SK-N-SH (cell line): ENCODE measurements at regions not wholly inside any gene's neighbourhood (a gene's known extent, or its start where the extent isn't known, plus 50 kb on each side); places are given as distances from the start of the nearest gene placed in this dataset.

ENCODE experiments used
- CTCF ChIA-PET: fragments of 300-600, 350-600 bp; formaldehyde crosslinking; extraction: SDS; loops from one replicate; lab custom pipeline; 2021; lab: Yijun Ruan, JAX
- POLR2A ChIA-PET: fragments of 350-600 bp; sonication (Branson Sonifier 250); formaldehyde crosslinking; extraction: SDS; loops from one replicate; lab custom pipeline; 2020; ENCODE audit warnings: antibody characterized with exemption, inconsistent platforms; lab: Yijun Ruan, JAX
- DNase-seq: peaks from one replicate; pipeline ENCODE4 v3.0.0; 2012
- H2AFZ ChIP-seq: fragments of 200-600 bp; sonication (generic); 2 replicates; pipeline ENCODE4 v1.8.1; 2016; ENCODE audit warnings: antibody characterized with exemption, mild to moderate bottlenecking, low read depth
- H3F3A ChIP-seq: fragments of 200-600 bp; sonication (generic); replicated peaks from 2 replicates; pipeline ENCODE3; 2016; ENCODE audit warnings: antibody characterized with exemption, mild to moderate bottlenecking; ENCODE audit not compliant: insufficient read depth
- H3K27ac ChIP-seq, 2 experiments: fragments of 200-500 bp in 1 of 2; fragments of 200-600 bp in 1 of 2; sonication (Bioruptor generic) in 1 of 2; sonication (generic), shearing (Covaris generic) in 1 of 2; 2 replicates each; pipeline versions ENCODE4 v1.5.1 to v1.6.1; 2014 to 2016; ENCODE audit warnings: low read depth in 2 of 2, inconsistent platforms in 1 of 2, low read length in 1 of 2, mild to moderate bottlenecking in 1 of 2, mixed read lengths in 1 of 2
- H3K27me3 ChIP-seq: fragments of 200-600 bp; sonication (generic), shearing (Covaris generic); 2 replicates; pipeline ENCODE4 v1.6.1; 2016; ENCODE audit warnings: mixed run types; ENCODE audit not compliant: insufficient read depth
- H3K36me3 ChIP-seq, 2 experiments: fragments of 200-500 bp in 1 of 2; fragments of 200-600 bp in 1 of 2; sonication (Bioruptor generic) in 1 of 2; sonication (generic) in 1 of 2; replicated peaks in 1 of 2; 2 replicates each; pipeline versions ENCODE3 to v1.5.1; 2014 to 2016; ENCODE audit warnings: low read length in 1 of 2, mild to moderate bottlenecking in 1 of 2; ENCODE audit not compliant: insufficient read depth in 2 of 2, control insufficient read depth in 1 of 2
- H3K4me1 ChIP-seq, 2 experiments: fragments of 200-500 bp in 1 of 2; fragments of 200-600 bp in 1 of 2; sonication (Bioruptor generic) in 1 of 2; sonication (generic), shearing (Covaris generic) in 1 of 2; 2 replicates each; pipeline versions ENCODE4 v1.5.1 to v1.6.1; 2014 to 2016; ENCODE audit warnings: low read depth in 1 of 2, low read length in 1 of 2, mixed run types in 1 of 2; ENCODE audit not compliant: insufficient read depth in 2 of 2, control insufficient read depth in 1 of 2
- H3K4me2 ChIP-seq: fragments of 200-600 bp; sonication (generic), shearing (Covaris generic); 2 replicates; pipeline ENCODE4 v1.6.1; 2017; ENCODE audit warnings: mixed run types
- H3K4me3 ChIP-seq, 2 experiments: fragments of 200-500 bp in 1 of 2; fragments of 200-600 bp in 1 of 2; sonication (Bioruptor generic) in 1 of 2; sonication (generic), shearing (Covaris generic) in 1 of 2; 2 replicates each; pipeline versions ENCODE4 v1.5.1 to v1.8.1; 2014 to 2016; ENCODE audit warnings: low read depth in 2 of 2, inconsistent platforms in 1 of 2, low read length in 1 of 2, mild to moderate bottlenecking in 1 of 2, mixed read lengths in 1 of 2, moderate library complexity in 1 of 2
- H3K79me2 ChIP-seq: fragments of 200-600 bp; sonication (generic); 2 replicates; pipeline ENCODE4 v1.8.1; 2017; ENCODE audit warnings: mild to moderate bottlenecking; ENCODE audit not compliant: insufficient read depth
- H3K9ac ChIP-seq: fragments of 200-600 bp; sonication (generic); 2 replicates; pipeline ENCODE4 v1.6.1; 2017; ENCODE audit warnings: mixed run types
- H3K9me2 ChIP-seq: fragments of 200-600 bp; sonication (generic); 2 replicates; pipeline ENCODE4 v1.6.1; 2017; ENCODE audit warnings: mixed run types
- H3K9me3 ChIP-seq: fragments of 200-600 bp; sonication (generic); 2 replicates; pipeline ENCODE4 v1.6.1; 2017; ENCODE audit warnings: mixed run types, mild to moderate bottlenecking, moderate library complexity
- H4K20me1 ChIP-seq: fragments of 200-600 bp; sonication (generic); 2 replicates; pipeline ENCODE4 v1.6.1; 2017; ENCODE audit warnings: mild to moderate bottlenecking, mixed run types; ENCODE audit not compliant: insufficient read depth
- CHD2 ChIP-seq: fragments of 150-350 bp; IDR thresholded peaks from 2 replicates; pipeline ENCODE4 v1.6.1; 2018; ENCODE audit warnings: low read length; ENCODE audit not compliant: partially characterized antibody
- ELF1 ChIP-seq: IDR thresholded peaks from 2 replicates; pipeline ENCODE4 v1.4.0; 2012
- EP300 ChIP-seq, 2 experiments: IDR thresholded peaks; 2 replicates each; pipeline versions ENCODE4 v1.4.0 to v1.6.1; 2012; ENCODE audit warnings: borderline replicate concordance in 1 of 2, low read depth in 1 of 2, low read length in 1 of 2
- EZH2phosphoT487 ChIP-seq: fragments of 200-600 bp; sonication (generic); IDR thresholded peaks from 2 replicates; pipeline ENCODE4 v1.6.1; 2017; ENCODE audit warnings: low read depth, mixed run types, mild to moderate bottlenecking, antibody characterized with exemption, moderate library complexity, borderline replicate concordance
- FOSL2 ChIP-seq: IDR thresholded peaks from 2 replicates; pipeline ENCODE4 v1.4.0; 2012; ENCODE audit warnings: low read depth, mild to moderate bottlenecking, moderate library complexity, borderline replicate concordance
- FOXJ3 ChIP-seq: sonication (generic); formaldehyde crosslinking; IDR thresholded peaks from 2 replicates; pipeline ENCODE4 v1.5.1; 2020; ENCODE audit warnings: mild to moderate bottlenecking, missing genetic modification reagents
- NRF1 ChIP-seq: IDR thresholded peaks from 2 replicates; pipeline ENCODE4 v1.6.1; 2012; ENCODE audit warnings: low read depth, mild to moderate bottlenecking, low read length
- RAD21 ChIP-seq: IDR thresholded peaks from 2 replicates; pipeline ENCODE4 v1.6.1; 2012; ENCODE audit warnings: mild to moderate bottlenecking, low read length
- RCOR1 ChIP-seq: fragments of 150-350 bp; IDR thresholded peaks from 2 replicates; pipeline ENCODE4 v1.6.1; 2017; ENCODE audit warnings: antibody characterized with exemption, low read length
- SIN3A ChIP-seq: IDR thresholded peaks from 2 replicates; pipeline ENCODE4 v1.6.1; 2012; ENCODE audit warnings: low read depth, mild to moderate bottlenecking, low read length, moderate library complexity, borderline replicate concordance
- SMC3 ChIP-seq: IDR thresholded peaks from 2 replicates; pipeline ENCODE4 v1.6.1; 2012; ENCODE audit warnings: low read depth, low read length, improper control_type of control experiment
- TAF1 ChIP-seq: IDR thresholded peaks from 2 replicates; pipeline ENCODE4 v1.6.1; 2012; ENCODE audit warnings: low read depth, mild to moderate bottlenecking, low read length, moderate library complexity, borderline replicate concordance
- WGBS: methylation state at CpG from one replicate; pipeline ENCODE4 v1.1.6; 2017; ENCODE audit warnings: low lambda C conversion rate; 5-methylcytosine and 5-hydroxymethylcytosine counted together
- TF ChIP-seq, protein P1 (sequence below): fragments of 150-350 bp; IDR thresholded peaks from 2 replicates; pipeline ENCODE4 v1.6.1; 2017; ENCODE audit warnings: antibody characterized with exemption, low read length, low read depth, borderline replicate concordance
- TF ChIP-seq, protein P2 (sequence below): IDR thresholded peaks from 2 replicates; pipeline ENCODE4 v1.4.0; 2012; ENCODE audit warnings: low read depth, borderline replicate concordance
- TF ChIP-seq, protein P3 (sequence below): IDR thresholded peaks from 2 replicates; pipeline ENCODE4 v1.4.0; 2012; ENCODE audit warnings: low read depth

DNA sequence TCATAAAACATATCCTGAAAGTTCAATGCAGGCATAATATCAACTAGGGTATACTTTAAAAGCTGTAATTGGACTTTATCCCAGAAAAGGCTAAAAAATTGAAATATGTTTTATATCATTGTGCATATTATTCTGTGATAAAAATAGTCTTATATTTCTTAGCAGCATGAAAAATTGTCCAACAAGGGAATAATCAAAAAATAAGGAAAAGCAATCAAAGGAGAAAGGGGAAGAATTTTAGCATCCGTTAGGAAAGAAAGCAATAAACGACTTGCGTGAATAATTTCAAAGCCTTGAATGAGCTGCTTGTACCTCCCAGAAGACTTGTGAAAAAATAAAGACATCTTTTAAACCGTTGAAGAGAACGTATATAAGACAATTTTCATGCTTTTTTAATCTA lies 1369.8 kb upstream of the GBE1 start:
- Histone ChIP-seq H3F3A (no peaks in the 10 kb centered on the region), H2AFZ (no peak overlapping the region), H3K79me2 (no peaks in the 10 kb centered on the region), H3K9ac (no peak overlapping the region), H3K36me3 (no peaks in the 10 kb centered on the region), H3K4me3 (no peak overlapping the region), H3K27me3 (no peaks in the 10 kb centered on the region), H3K4me2 (no peak overlapping the region), H3K9me3 (no peaks in the 10 kb centered on the region), H3K9me2 (no peaks in the 10 kb centered on the region), H3K4me1 (no peaks in the 10 kb centered on the region), H3K27ac (no peak overlapping the region), H4K20me1 (no peaks in the 10 kb centered on the region)
- TF ChIP-seq FOSL2 (no peak), ELF1 (no peak), RCOR1 (no peak), SIN3A (no peak), RAD21 (no peak), FOXJ3 (CRISPR knock-in tag) (no peak), CHD2 (no peak), TAF1 (no peak)
- TF ChIP-seq, protein P1, sequence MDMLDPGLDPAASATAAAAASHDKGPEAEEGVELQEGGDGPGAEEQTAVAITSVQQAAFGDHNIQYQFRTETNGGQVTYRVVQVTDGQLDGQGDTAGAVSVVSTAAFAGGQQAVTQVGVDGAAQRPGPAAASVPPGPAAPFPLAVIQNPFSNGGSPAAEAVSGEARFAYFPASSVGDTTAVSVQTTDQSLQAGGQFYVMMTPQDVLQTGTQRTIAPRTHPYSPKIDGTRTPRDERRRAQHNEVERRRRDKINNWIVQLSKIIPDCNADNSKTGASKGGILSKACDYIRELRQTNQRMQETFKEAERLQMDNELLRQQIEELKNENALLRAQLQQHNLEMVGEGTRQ, result no peak
- 14% methylated on average over 5 of the region's 5 CpGs for WGBS
- CTCF ChIA-PET, result no interaction called here
- POLR2A ChIA-PET, result no interaction called here
- DNase-seq, result no peak

DNA sequence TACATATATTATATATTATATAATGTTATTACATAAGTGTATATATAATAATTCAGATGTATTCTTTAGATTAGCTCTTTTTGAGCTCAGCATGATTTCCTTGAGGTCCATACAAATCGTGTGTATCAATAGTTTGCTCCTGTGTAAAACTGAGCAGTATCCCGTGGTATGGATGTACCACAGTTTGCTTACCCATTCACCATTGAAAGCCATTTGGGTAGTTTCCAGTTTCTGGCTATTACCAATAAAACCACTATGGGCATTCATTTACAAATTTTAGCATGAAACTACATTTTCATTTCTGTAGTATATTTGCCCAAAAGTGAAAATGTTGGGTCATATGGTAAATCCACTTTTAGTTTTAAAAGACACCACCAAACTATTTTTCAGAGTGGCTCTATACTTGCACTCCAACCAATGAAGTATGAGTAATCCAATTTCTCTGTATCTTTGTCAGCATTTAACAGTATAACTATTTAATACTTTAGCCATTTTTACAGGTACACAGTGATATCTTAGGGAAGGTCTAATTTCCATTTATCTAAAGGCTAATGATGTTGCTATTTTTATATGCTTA lies 1361.4 kb upstream of the GBE1 start:
- ChIA-PET CTCF (no interaction called here), POLR2A (no interaction called here)
- H3K27me3 ChIP-seq, result no peaks in the 10 kb centered on the region
- no peak overlapping the region for H3K4me3 ChIP-seq
- H3K4me1 ChIP-seq, result no peaks in the 10 kb centered on the region
- H3K4me2 ChIP-seq, result no peak overlapping the region
- H3K79me2 ChIP-seq, result no peaks in the 10 kb centered on the region
- H3K9me3 ChIP-seq, result no peaks in the 10 kb centered on the region
- no peaks in the 10 kb centered on the region for H3K36me3 ChIP-seq
- no peak overlapping the region for H2AFZ ChIP-seq
- WGBS, result 6% methylated on average over 2 of the region's 2 CpGs
- H3K27ac ChIP-seq, result no peak overlapping the region
- no peak overlapping the region for H3K9ac ChIP-seq
- no peaks in the 10 kb centered on the region for H4K20me1 ChIP-seq
- no peak for DNase-seq
- H3F3A ChIP-seq, result no peaks in the 10 kb centered on the region
- TF ChIP-seq FOSL2, result no peak
- no peak for TF ChIP-seq EZH2phosphoT487
- TF ChIP-seq, all 33 proteins: peak for 0
- no peaks in the 10 kb centered on the region for H3K9me2 ChIP-seq

DNA sequence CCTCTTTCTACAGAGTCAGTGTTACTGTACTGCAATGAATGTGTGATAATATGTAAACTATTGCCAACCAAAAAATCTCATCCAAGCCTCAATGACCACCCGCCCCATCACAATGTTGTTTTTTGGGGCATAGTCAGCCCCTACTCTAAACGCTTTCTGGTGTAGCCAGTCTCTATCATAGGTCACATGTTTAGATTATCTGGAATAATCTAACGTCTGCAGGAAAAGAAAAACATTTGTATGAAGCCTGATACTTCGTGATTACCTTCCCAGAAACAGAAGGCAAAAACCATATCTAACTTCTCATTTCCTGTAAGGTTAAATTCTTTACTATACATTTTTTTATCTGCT lies 1331.8 kb upstream of the GBE1 start:
- H3K9me3 ChIP-seq, result no peaks in the 10 kb centered on the region
- DNase-seq, result no peak
- no peak overlapping the region for H2AFZ ChIP-seq
- H3K4me2 ChIP-seq, result no peak overlapping the region
- peaks cover 4% of the 10 kb centered on the region; the same call in 1 of the 2 replicates for H3K9me2 ChIP-seq
- 2% methylated on average over 4 of the region's 4 CpGs for WGBS
- H3K79me2 ChIP-seq, result no peaks in the 10 kb centered on the region
- ChIA-PET POLR2A (no interaction called here), CTCF (no interaction called here)
- H3K9ac ChIP-seq, result no peak overlapping the region
- TF ChIP-seq ELF1 (no peak), EP300 (IDR thresholded peaks at IDR 0.05; ENCODE audit: borderline replicate concordance in 1 of 2, low read depth in 1 of 2, low read length in 1 of 2) (no peak), FOSL2 (no peak), SMC3 (no peak), NRF1 (no peak)
- TF ChIP-seq, protein P2, sequence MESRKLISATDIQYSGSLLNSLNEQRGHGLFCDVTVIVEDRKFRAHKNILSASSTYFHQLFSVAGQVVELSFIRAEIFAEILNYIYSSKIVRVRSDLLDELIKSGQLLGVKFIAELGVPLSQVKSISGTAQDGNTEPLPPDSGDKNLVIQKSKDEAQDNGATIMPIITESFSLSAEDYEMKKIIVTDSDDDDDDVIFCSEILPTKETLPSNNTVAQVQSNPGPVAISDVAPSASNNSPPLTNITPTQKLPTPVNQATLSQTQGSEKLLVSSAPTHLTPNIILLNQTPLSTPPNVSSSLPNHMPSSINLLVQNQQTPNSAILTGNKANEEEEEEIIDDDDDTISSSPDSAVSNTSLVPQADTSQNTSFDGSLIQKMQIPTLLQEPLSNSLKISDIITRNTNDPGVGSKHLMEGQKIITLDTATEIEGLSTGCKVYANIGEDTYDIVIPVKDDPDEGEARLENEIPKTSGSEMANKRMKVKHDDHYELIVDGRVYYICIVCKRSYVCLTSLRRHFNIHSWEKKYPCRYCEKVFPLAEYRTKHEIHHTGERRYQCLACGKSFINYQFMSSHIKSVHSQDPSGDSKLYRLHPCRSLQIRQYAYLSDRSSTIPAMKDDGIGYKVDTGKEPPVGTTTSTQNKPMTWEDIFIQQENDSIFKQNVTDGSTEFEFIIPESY, result no peak
- TF ChIP-seq, protein P3, sequence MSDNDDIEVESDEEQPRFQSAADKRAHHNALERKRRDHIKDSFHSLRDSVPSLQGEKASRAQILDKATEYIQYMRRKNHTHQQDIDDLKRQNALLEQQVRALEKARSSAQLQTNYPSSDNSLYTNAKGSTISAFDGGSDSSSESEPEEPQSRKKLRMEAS, result no peak
- H3K27me3 ChIP-seq, result no peaks in the 10 kb centered on the region
- no peak overlapping the region for H3K27ac ChIP-seq
- no peaks in the 10 kb centered on the region for H3F3A ChIP-seq
- no peak overlapping the region for H3K4me3 ChIP-seq
- H4K20me1 ChIP-seq, result no peaks in the 10 kb centered on the region
- no peaks in the 10 kb centered on the region for H3K4me1 ChIP-seq
- H3K36me3 ChIP-seq, result no peaks in the 10 kb centered on the region
